ENCODE measurements at regions not wholly inside any gene's neighbourhood (a gene's known extent, or its start where the extent isn't known, plus 50 kb on each side); places are given as distances from the start of the nearest gene placed in this dataset.

- TF ChIP-seq CTCF (IDR thresholded peaks at IDR 0.05) (no peak), POLR2AphosphoS5 (IDR thresholded peaks at IDR 0.05) (no peak), POLR2A (IDR thresholded peaks at IDR 0.05) (no peak)
Measured at GRCh38 chr7:67435894-67436535, 439.4 kb downstream of the TYW1 start.
